IPS DF 6.9 (cell line): ENCODE measurements at regions not wholly inside any gene's neighbourhood (a gene's known extent, or its start where the extent isn't known, plus 50 kb on each side); places are given as distances from the start of the nearest gene placed in this dataset.
"Not testable (repeated sequence)": the region's sequence is repeated elsewhere in the genome, so short reads cannot be mapped to it uniquely, and the experiment has no call there.

Experiments
- DNase-seq: peaks from one replicate; pipeline ENCODE4 v3.0.0-alpha.2; 2013; ENCODE audit warnings: low read depth, low spot score
- H3K27ac ChIP-seq: one replicate; pipeline ENCODE4 v1.5.1; 2013; ENCODE audit warnings: low read length, control low read depth
- H3K27me3 ChIP-seq: 2 replicates; pipeline ENCODE4 v1.6.1; 2013; ENCODE audit warnings: mild to moderate bottlenecking, low read length; ENCODE audit not compliant: control insufficient read depth, insufficient read depth
- H3K36me3 ChIP-seq: 2 replicates; pipeline ENCODE4 v1.6.1; 2013; ENCODE audit warnings: low read length; ENCODE audit not compliant: control insufficient read depth, insufficient read depth
- H3K4me1 ChIP-seq: 2 replicates; pipeline ENCODE4 v1.6.1; 2013; ENCODE audit warnings: low read length; ENCODE audit not compliant: control insufficient read depth, insufficient read depth
- H3K4me3 ChIP-seq: 2 replicates; pipeline ENCODE4 v1.5.1; 2013; ENCODE audit warnings: mild to moderate bottlenecking, low read length
- H3K9me3 ChIP-seq: 2 replicates; pipeline ENCODE4 v1.6.1; 2013; ENCODE audit warnings: low read length, inconsistent platforms; ENCODE audit not compliant: control insufficient read depth, insufficient read depth
- WGBS: extraction: QIAGEN DNeasy Blood & Tissue Kit; methylation state at CpG from one replicate; pipeline ENCODE4 v1.1.7; 2013; ENCODE audit warnings: mixed read lengths, missing lambda C conversion rate; ENCODE audit not compliant: insufficient read length, insufficient coverage; 5-methylcytosine and 5-hydroxymethylcytosine counted together

DNA sequence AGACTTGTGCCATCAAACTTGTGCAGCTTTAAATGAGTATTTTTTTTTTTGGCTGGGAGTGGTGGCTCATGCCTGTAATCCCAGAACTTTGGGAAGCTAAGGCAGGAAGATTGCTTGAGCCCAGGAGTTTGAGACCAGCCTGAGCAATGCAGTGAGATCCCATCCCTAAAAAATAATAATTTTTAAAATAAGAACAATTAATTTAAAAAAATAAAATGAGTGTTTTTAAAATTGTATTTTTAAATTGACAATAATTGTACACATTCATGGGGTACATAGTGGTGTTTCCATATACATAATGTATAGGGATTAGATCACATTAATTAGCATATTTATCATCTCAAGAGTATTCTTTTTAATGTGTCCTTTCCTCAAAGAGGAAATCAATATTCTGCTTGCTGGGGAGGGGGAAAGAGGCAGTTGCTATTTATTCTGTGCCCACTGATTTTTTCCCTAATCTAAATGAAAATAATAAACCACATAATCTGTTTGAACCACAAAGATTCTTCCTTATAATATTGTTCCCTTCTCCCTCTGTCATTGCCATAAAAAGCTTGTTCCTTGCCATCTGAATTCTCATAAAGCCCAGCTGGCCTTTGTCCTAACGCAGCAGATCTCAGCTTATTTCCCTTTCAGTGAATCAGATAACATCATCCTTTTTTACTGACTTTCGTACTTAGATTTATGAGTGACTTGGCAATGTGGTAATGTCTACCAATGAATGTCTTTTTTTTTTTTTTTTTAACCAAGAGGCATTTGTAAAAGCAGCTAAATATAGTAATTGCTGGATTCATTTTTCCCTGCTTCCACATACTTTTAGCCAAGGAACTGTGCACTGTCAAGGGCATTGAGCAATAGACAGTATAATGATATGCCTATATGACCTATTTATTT is 81.8 kb upstream of the RUBCNL start:
- Histone ChIP-seq H3K27ac (no peak overlapping the region), H3K4me1 (no peaks in the 10 kb centered on the region; the same call in 1 of the 2 replicates), H3K27me3 (no peaks in the 10 kb centered on the region), H3K36me3 (no peaks in the 10 kb centered on the region), H3K9me3 (no peaks in the 10 kb centered on the region), H3K4me3 (no peak overlapping the region)
- no CpG with 5 or more reads among the region's 2 CpGs for WGBS
- DNase-seq = no peak

DNA sequence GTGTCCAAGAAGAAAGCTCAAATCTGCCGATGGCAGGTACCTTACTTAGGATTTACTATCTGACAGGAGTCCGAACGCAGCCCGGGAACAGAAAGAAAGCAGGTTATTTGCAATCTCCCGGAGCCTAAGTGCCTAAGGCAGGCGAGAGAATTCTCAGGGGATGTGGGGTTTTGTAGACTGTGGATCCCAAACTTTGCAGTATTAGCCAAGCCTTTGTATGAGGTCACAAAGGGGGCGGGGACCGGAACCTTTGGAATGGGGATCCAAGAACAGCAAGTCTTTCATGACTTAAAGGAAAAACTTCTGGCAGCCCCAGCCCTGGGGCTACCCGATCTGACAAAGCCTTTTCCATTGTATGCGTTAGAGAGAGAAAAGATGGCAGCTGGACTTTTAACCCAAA is 80.6 kb upstream of the RUBCNL start:
- H3K27me3 ChIP-seq, H3K4me1 ChIP-seq, DNase-seq, H3K4me3 ChIP-seq, H3K9me3 ChIP-seq, H3K36me3 ChIP-seq, H3K27ac ChIP-seq: not testable (repeated sequence)
- WGBS = no CpG with 5 or more reads among the region's 10 CpGs

DNA sequence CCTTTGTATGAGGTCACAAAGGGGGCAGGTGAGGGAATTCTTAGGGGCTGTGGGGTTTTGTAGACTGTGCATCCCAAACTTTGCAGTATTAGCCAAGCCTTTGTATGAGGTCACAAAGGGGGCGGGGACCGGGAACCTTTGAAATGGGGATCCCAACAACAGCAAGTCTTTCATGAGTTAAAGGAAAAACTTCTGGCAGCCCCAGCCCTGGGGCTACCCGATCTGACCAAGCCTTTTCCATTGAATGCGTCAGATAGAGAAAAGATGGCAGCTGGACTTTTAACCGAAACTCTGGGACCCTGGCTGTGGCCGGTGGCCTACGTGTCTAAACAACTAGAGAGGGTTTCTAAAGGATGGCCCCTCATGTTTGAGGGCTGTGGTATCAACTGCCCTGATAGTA is 79.0 kb upstream of the RUBCNL start:
- DNase-seq, H3K36me3 ChIP-seq, H3K27me3 ChIP-seq, H3K4me1 ChIP-seq, H3K27ac ChIP-seq, H3K4me3 ChIP-seq, H3K9me3 ChIP-seq: not testable (repeated sequence)
- no CpG with 5 or more reads among the region's 7 CpGs for WGBS

DNA sequence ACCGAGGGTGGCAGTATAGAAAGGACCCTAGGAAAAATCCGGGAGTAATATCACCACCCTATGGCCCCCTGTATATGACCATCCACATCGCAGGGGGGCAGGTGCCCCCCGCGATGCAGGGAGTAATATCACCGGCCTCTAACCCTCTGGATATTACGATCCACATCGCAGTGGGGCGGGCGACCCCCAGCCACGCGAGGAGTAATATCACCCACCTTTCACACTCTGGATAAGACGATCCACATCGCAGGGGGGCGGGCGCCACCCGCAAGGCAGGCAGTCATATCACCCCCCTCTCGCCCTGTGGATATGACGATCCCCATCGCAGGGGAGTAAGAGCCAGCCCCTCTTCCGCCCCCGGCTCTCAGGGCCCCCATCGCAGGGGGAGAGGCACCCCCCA is 76.7 kb upstream of the RUBCNL start:
- H3K27ac ChIP-seq = no peak overlapping the region
- no peak overlapping the region for H3K4me3 ChIP-seq
- H3K27me3 ChIP-seq = no peaks in the 10 kb centered on the region
- H3K4me1 ChIP-seq = no peaks in the 10 kb centered on the region; the same call in 1 of the 2 replicates
- DNase-seq = no peak
- no peaks in the 10 kb centered on the region for H3K36me3 ChIP-seq
- no peaks in the 10 kb centered on the region for H3K9me3 ChIP-seq
- WGBS = no CpG with 5 or more reads among the region's 23 CpGs

DNA sequence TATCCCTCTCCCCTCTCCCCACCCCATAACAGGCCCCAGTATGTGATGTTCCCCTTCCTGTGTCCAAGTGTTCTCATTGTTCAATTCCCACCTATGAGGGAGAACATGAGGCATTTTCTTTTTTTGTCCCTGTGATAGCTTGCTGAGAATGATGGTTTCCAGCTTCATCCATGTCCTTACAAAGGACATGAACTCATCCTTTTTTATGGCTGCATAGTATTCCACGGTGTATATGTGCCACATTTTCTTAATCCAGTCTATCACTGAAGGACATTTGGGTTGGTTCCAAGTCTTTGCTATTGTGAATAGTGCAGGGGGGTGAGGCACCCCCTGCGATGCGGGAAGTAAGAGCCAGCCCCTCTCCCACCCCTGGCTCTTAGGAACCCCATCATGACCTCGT is 73.2 kb upstream of the RUBCNL start:
- H3K9me3 ChIP-seq, H3K27ac ChIP-seq, H3K36me3 ChIP-seq, DNase-seq, H3K4me1 ChIP-seq, H3K4me3 ChIP-seq, H3K27me3 ChIP-seq: not testable (repeated sequence)
- no CpG with 5 or more reads among the region's 4 CpGs for WGBS

DNA sequence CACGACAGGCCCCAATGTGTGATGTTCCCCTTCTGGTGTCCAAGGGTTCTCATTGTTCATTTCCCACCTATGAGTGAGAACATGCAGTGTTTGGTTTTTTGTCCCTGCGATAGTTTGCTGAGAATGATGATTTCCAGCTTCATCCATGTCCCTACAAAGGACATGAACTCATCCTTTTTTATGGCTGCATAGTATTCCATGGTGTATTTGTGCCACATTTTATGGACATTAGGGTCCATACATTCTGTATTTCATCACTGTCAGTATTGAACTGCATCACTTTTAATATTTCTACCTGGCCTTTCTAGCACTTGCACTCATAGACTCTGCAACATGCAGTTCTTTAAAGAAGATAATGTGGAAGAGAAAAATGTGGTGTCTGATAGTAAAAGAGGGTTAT is 70.2 kb upstream of the RUBCNL start:
- not testable (repeated sequence) for H3K36me3 ChIP-seq, DNase-seq, H3K4me1 ChIP-seq, H3K27ac ChIP-seq, H3K27me3 ChIP-seq, H3K4me3 ChIP-seq, H3K9me3 ChIP-seq
- no CpG with 5 or more reads among the region's 2 CpGs for WGBS

DNA sequence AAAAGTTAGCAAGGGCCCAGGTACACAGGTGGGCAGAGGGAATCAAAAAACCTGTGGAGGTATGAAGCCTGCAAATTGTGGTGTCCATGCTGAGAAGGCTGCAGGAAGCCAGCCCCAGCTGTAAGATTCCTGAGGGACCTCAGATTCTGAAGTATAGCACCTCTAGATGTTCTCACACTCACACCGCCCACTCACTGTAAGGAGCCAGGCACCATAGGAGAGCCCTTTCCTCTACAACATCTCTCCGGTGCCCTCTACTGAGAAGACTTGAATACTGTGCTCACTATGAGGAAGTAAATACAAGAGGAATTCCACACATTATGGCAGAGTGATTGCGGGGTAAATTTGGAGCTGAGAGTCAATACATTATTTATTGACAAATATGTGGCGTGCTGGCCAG is 68.9 kb upstream of the RUBCNL start:
- DNase-seq = peak; percentile 13
- WGBS = no CpG with 5 or more reads among the region's 4 CpGs
- not testable (repeated sequence) for H3K27ac ChIP-seq, H3K36me3 ChIP-seq, H3K9me3 ChIP-seq, H3K4me1 ChIP-seq, H3K4me3 ChIP-seq, H3K27me3 ChIP-seq

DNA sequence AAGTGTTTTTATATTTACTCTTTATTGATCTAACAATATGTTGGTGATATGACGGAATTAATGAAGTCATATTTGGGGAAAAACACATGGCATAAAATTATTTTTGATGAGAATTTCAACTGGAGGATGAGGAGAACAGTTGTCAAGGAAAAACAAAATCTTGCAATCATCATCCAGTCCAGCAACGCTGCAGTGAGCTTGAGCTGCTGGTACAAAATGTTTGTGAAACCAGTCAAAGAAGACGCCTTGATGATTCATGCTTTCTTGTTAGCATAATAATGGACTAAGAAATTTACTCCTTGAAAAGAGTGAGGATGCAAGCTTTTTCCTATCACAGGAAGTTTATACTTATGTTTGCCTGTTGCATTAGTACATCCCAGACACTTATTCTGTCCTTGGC is 64.1 kb upstream of the RUBCNL start:
- not testable (repeated sequence) for H3K27ac ChIP-seq, H3K9me3 ChIP-seq, H3K27me3 ChIP-seq, DNase-seq, H3K4me3 ChIP-seq, H3K4me1 ChIP-seq, H3K36me3 ChIP-seq
- no CpG with 5 or more reads among the region's 3 CpGs for WGBS

DNA sequence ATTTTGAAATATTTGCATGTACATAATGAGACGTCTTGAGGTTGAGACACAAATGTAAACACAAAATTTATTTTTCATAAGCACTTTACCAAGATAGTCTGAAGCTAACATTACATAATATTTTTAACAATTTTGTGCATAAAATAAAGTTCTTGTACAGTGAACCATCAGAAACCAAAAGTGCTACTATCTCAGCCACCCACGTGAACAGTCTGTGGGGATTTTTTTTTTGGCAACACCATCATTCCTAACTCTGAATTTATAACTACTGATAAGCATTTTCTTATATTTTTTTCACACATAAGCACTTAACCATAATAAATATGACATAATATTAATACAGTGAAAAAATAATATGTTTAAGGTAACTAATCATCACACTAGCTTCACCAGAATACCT is 62.9 kb upstream of the RUBCNL start:
- not testable (repeated sequence) for H3K4me1 ChIP-seq, H3K9me3 ChIP-seq, H3K27ac ChIP-seq, H3K4me3 ChIP-seq, DNase-seq, H3K36me3 ChIP-seq, H3K27me3 ChIP-seq
- no CpG with 5 or more reads among the region's 2 CpGs for WGBS

DNA sequence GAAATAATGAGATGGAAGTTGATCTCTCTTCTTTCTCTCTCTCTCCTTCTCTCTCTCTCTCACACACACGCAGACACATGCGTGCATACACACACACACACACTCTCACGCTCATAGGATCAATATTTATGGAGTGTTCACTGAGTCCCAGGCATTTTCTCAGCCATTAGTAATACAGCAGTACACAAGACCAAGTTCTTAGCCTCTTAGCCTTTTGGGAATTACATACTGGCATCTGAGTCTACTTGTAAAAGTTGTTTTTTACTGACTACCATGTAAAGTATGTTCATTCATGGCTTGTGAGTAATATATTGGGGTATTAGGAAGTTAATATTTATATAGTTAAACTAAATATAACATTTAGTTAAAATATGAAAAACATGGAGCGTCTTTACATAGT is 61.1 kb upstream of the RUBCNL start:
- DNase-seq, H3K4me1 ChIP-seq, H3K4me3 ChIP-seq, H3K9me3 ChIP-seq, H3K27me3 ChIP-seq, H3K36me3 ChIP-seq, H3K27ac ChIP-seq: not testable (repeated sequence)
- no CpG with 5 or more reads among the region's 4 CpGs for WGBS

DNA sequence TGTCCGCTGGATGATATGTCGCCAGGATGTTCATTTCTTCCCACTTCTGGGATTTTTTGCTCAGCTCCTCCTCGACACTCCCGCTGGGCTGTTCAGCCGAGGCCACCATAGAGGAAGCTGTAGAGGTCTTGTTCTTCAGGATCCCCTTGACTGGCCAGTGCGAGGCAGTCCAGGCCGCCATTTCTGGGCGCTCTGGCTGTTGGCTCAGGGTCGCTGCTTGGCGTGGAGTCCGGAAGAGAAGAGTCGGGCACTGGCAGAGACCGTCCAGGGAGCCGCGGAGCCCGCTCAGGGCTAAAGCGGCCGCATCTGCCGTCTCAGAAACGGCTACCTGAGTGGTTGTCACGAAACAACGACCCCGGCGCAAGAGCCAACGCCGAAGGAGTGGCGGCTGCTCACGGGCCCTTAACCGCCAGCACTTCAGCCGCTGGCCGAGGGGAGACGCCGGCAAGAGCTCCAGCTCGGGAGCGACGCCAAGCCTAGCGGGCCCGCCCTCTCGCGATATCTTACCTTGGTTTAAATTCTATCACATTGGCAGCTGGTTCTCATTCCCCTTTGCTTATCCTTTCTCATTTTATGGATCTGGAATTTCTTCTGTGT is 50.9 kb upstream of the RUBCNL start:
- not testable (repeated sequence) for H3K36me3 ChIP-seq, H3K4me3 ChIP-seq, DNase-seq, H3K27ac ChIP-seq, H3K27me3 ChIP-seq, H3K4me1 ChIP-seq, H3K9me3 ChIP-seq
- no CpG with 5 or more reads among the region's 40 CpGs for WGBS
